ENCODE measurements at regions not wholly inside any gene's neighbourhood (a gene's known extent, or its start where the extent isn't known, plus 50 kb on each side); places are given as distances from the start of the nearest gene placed in this dataset.

GRCh38 chr4:59727745-59728144 is 1472.4 kb upstream of the ADGRL3 start:
- TF ChIP-seq POLR2A (IDR thresholded peaks at IDR 0.05; ENCODE audit: low read depth) (no peak), CTCF (IDR thresholded peaks at IDR 0.05) (no peak), EP300 (IDR thresholded peaks at IDR 0.05) (no peak)
